RWPE2 (cell line): ENCODE measurements at regions not wholly inside any gene's neighbourhood (a gene's known extent, or its start where the extent isn't known, plus 50 kb on each side); places are given as distances from the start of the nearest gene placed in this dataset.

ENCODE experiments used
- ATAC-seq: fragments of 200-7000 bp; cut with Tn5 transposase; 3 replicates; pipeline ENCODE4 v1.9.1; 2021; ENCODE audit warnings: low read depth
- DNase-seq: peaks from one replicate; pipeline ENCODE4 v3.0.0-alpha.2; 2020; ENCODE audit warnings: low spot score
- H3K27ac ChIP-seq: fragments of 450-650 bp; 2 replicates; pipeline ENCODE4 v1.5.1; 2017; ENCODE audit warnings: mild to moderate bottlenecking; ENCODE audit not compliant: poor library complexity, severe bottlenecking
- H3K27me3 ChIP-seq: fragments of 250-450 bp; sonication (Bioruptor Pico); 2 replicates; pipeline ENCODE4 v1.5.1; 2021; ENCODE audit warnings: mild to moderate bottlenecking, moderate library complexity; ENCODE audit not compliant: insufficient read depth, poor library complexity, severe bottlenecking
- H3K36me3 ChIP-seq: fragments of 250-450 bp; sonication (Bioruptor Pico); 2 replicates; pipeline ENCODE4 v1.5.1; 2020; ENCODE audit warnings: low read depth, mild to moderate bottlenecking, moderate library complexity
- H3K4me1 ChIP-seq: fragments of 250-450 bp; sonication (Bioruptor Pico); 2 replicates; pipeline ENCODE4 v1.5.1; 2021; ENCODE audit warnings: mild to moderate bottlenecking, moderate library complexity; ENCODE audit not compliant: insufficient read depth, poor library complexity, severe bottlenecking
- H3K4me3 ChIP-seq: fragments of 250-450 bp; sonication (Bioruptor Pico); 2 replicates; pipeline ENCODE4 v1.5.1; 2021; ENCODE audit warnings: mild to moderate bottlenecking, moderate library complexity; ENCODE audit not compliant: severe bottlenecking
- H3K9me3 ChIP-seq: fragments of 250-450 bp; sonication (Bioruptor Pico); 2 replicates; pipeline ENCODE4 v1.5.1; 2021; ENCODE audit warnings: mild to moderate bottlenecking, moderate library complexity; ENCODE audit not compliant: severe bottlenecking
- CTCF ChIP-seq: fragments of 450-650 bp; IDR thresholded peaks from one replicate; pipeline ENCODE4 v1.5.1; 2017; ENCODE audit warnings: mild to moderate bottlenecking, moderate library complexity; ENCODE audit not compliant: poor library complexity, severe bottlenecking

- H3K27me3 ChIP-seq, result no peaks in the 10 kb centered on the region
- no peaks in the 10 kb centered on the region for H3K36me3 ChIP-seq
- no peaks in the 10 kb centered on the region for H3K9me3 ChIP-seq
- no peak for ATAC-seq
- DNase-seq, result no peak
- H3K4me3 ChIP-seq, result no peak overlapping the region
- H3K27ac ChIP-seq, result peak overlapping the region; percentile 100
- no peak for TF ChIP-seq CTCF
- peaks cover 60% of the 10 kb centered on the region for H3K4me1 ChIP-seq
These were observed 206.0 kb downstream of the SPP2 start for GRCh38 chr2:234256516-234256915.

GRCh38 chr2:234254783-234255521 is 204.4 kb downstream of the SPP2 start:
- Histone ChIP-seq H3K4me3 (no peak overlapping the region), H3K9me3 (no peaks in the 10 kb centered on the region), H3K4me1 (peaks cover 72% of the 10 kb centered on the region), H3K36me3 (no peaks in the 10 kb centered on the region), H3K27ac (peak overlapping the region; percentile 100), H3K27me3 (no peaks in the 10 kb centered on the region)
- DNase-seq (no peak), ATAC-seq (0 out of 3 replicates have a peak, but pooled peaks have one; percentile 4)
- TF ChIP-seq CTCF, result no peak

GRCh38 chr2:234252772-234253171 is 202.3 kb downstream of the SPP2 start:
- no peak for ATAC-seq
- H3K4me3 ChIP-seq, result no peak overlapping the region
- peaks cover 64% of the 10 kb centered on the region for H3K4me1 ChIP-seq
- no peaks in the 10 kb centered on the region for H3K27me3 ChIP-seq
- no peaks in the 10 kb centered on the region for H3K9me3 ChIP-seq
- no peak for DNase-seq
- H3K27ac ChIP-seq, result peak overlapping the region; percentile 100
- no peak for TF ChIP-seq CTCF
- H3K36me3 ChIP-seq, result no peaks in the 10 kb centered on the region

- DNase-seq (no peak), ATAC-seq (peak; percentile 64)
- Histone ChIP-seq H3K27ac (peak overlapping the region; percentile 100), H3K9me3 (no peaks in the 10 kb centered on the region), H3K4me3 (no peak overlapping the region), H3K27me3 (no peaks in the 10 kb centered on the region), H3K36me3 (no peaks in the 10 kb centered on the region), H3K4me1 (peaks cover 57% of the 10 kb centered on the region)
- no peak for TF ChIP-seq CTCF
These were observed 201.1 kb downstream of the SPP2 start for GRCh38 chr2:234251326-234252271.
